Parathyroid adenoma (tissue), 2 donors: ENCODE measurements at regions not wholly inside any gene's neighbourhood (a gene's known extent, or its start where the extent isn't known, plus 50 kb on each side); places are given as distances from the start of the nearest gene placed in this dataset.

ENCODE experiments used
- H2AFZ ChIP-seq: fragments of 300-600 bp; sonication (generic); one replicate; pipeline ENCODE4 v1.7.0; 2017; ENCODE audit warnings: antibody characterized with exemption, mild to moderate bottlenecking
- H3K27ac ChIP-seq: fragments of 300-600 bp; sonication (generic); one replicate; pipeline ENCODE4 v1.7.0; 2017
- H3K27me3 ChIP-seq: fragments of 300-600 bp; sonication (generic); one replicate; pipeline ENCODE4 v1.7.0; 2017; ENCODE audit warnings: low read length; ENCODE audit not compliant: control insufficient read depth, insufficient read depth
- H3K36me3 ChIP-seq: fragments of 300-600 bp; sonication (generic); one replicate; pipeline ENCODE4 v1.7.0; 2017; ENCODE audit warnings: low read length; ENCODE audit not compliant: control insufficient read depth, insufficient read depth
- H3K4me1 ChIP-seq: fragments of 300-600 bp; sonication (generic); one replicate; pipeline ENCODE4 v1.7.0; 2017; ENCODE audit warnings: control low read depth
- H3K4me2 ChIP-seq: fragments of 300-600 bp; sonication (generic); one replicate; pipeline ENCODE4 v1.7.0; 2017; ENCODE audit warnings: low read length
- H3K4me3 ChIP-seq: fragments of 300-600 bp; sonication (generic); one replicate; pipeline ENCODE4 v1.7.0; 2017; ENCODE audit warnings: low read depth, low read length
- H3K79me2 ChIP-seq: fragments of 300-600 bp; sonication (generic); one replicate; pipeline ENCODE4 v1.7.0; 2017; ENCODE audit warnings: control low read depth
- H3K9ac ChIP-seq: fragments of 300-600 bp; sonication (generic); one replicate; pipeline ENCODE4 v1.7.0; 2017; ENCODE audit warnings: mild to moderate bottlenecking
- H3K9me3 ChIP-seq: fragments of 300-600 bp; sonication (generic); one replicate; pipeline ENCODE4 v1.7.0; 2017; ENCODE audit warnings: low read length; ENCODE audit not compliant: control insufficient read depth
- CTCF ChIP-seq: fragments of 300-600 bp; sonication (generic); IDR thresholded peaks from one replicate; pipeline ENCODE4 v1.7.0; 2017; ENCODE audit warnings: antibody characterized with exemption, mild to moderate bottlenecking
- donor health status: primary hyperparathyroidism.

GRCh38 chr2:239590995-239591915 lies 190.4 kb upstream of the HDAC4 start:
- H3K79me2 ChIP-seq = no peaks in the 10 kb centered on the region
- no peak for TF ChIP-seq CTCF
- no peak overlapping the region for H3K27ac ChIP-seq
- no peak overlapping the region for H2AFZ ChIP-seq
- no peaks in the 10 kb centered on the region for H3K9me3 ChIP-seq
- no peak overlapping the region for H3K4me2 ChIP-seq
- no peaks in the 10 kb centered on the region for H3K27me3 ChIP-seq
- no peak overlapping the region for H3K4me3 ChIP-seq
- no peak overlapping the region for H3K9ac ChIP-seq
- H3K36me3 ChIP-seq = no peaks in the 10 kb centered on the region
- no peaks in the 10 kb centered on the region for H3K4me1 ChIP-seq

GRCh38 chr2:239590276-239590675 lies 189.5 kb upstream of the HDAC4 start:
- H3K9me3 ChIP-seq = no peaks in the 10 kb centered on the region
- no peaks in the 10 kb centered on the region for H3K27me3 ChIP-seq
- H3K4me1 ChIP-seq = no peaks in the 10 kb centered on the region
- no peak overlapping the region for H3K4me3 ChIP-seq
- no peaks in the 10 kb centered on the region for H3K79me2 ChIP-seq
- H3K36me3 ChIP-seq = no peaks in the 10 kb centered on the region
- H3K9ac ChIP-seq = no peak overlapping the region
- H3K4me2 ChIP-seq = no peak overlapping the region
- H2AFZ ChIP-seq = no peak overlapping the region
- TF ChIP-seq CTCF = no peak
- H3K27ac ChIP-seq = no peak overlapping the region

- Histone ChIP-seq H3K4me2 (no peak overlapping the region), H2AFZ (no peak overlapping the region), H3K27me3 (no peaks in the 10 kb centered on the region), H3K9me3 (no peaks in the 10 kb centered on the region), H3K27ac (no peak overlapping the region), H3K4me1 (no peaks in the 10 kb centered on the region), H3K36me3 (no peaks in the 10 kb centered on the region), H3K9ac (no peak overlapping the region), H3K79me2 (no peaks in the 10 kb centered on the region), H3K4me3 (no peak overlapping the region)
- TF ChIP-seq CTCF = no peak
Measured at GRCh38 chr2:239589833-239590232, 189.0 kb upstream of the HDAC4 start.

DNA sequence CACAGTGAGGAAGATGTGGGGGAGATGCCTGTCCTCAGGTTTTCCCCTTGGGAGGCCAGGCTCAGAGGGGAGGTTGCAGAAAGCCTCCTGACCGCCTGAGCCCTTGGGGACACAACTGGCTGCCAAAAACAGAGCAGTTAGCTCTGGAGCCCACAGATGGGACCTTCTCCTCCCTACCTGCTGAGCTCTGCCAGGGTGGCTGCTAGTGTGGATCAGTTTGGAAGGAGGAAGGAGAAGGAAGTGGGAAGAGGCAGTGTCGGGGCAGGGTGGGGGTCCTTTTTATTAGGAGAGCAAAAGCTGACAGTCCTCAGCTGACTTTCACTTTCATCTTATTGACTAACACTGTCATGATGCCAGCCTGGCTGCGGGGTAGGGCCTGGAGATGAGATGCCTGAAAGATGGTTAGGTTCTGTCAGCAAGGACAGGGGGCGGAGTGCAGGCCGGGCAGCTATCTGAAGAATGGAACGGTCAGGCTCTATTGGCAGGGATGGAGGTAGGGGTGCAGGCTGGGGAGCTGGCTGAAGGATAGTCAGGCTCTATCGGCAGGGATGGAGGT lies 188.5 kb upstream of the HDAC4 start:
- no peak overlapping the region for H3K9ac ChIP-seq
- H3K36me3 ChIP-seq = no peaks in the 10 kb centered on the region
- no peaks in the 10 kb centered on the region for H3K27me3 ChIP-seq
- H3K9me3 ChIP-seq = no peaks in the 10 kb centered on the region
- no peak for TF ChIP-seq CTCF
- H3K27ac ChIP-seq = no peak overlapping the region
- no peaks in the 10 kb centered on the region for H3K4me1 ChIP-seq
- no peaks in the 10 kb centered on the region for H3K79me2 ChIP-seq
- no peak overlapping the region for H2AFZ ChIP-seq
- no peak overlapping the region for H3K4me3 ChIP-seq
- H3K4me2 ChIP-seq = no peak overlapping the region
